Astrocyte (in vitro differentiated cells and primary cell): ENCODE measurements at regions not wholly inside any gene's neighbourhood (a gene's known extent, or its start where the extent isn't known, plus 50 kb on each side); places are given as distances from the start of the nearest gene placed in this dataset.

ENCODE experiments used
- EZH2 ChIP-seq: IDR thresholded peaks from 2 replicates; pipeline ENCODE4 v1.6.1; 2012; ENCODE audit warnings: mild to moderate bottlenecking, low read length, inconsistent platforms; ENCODE audit not compliant: insufficient read depth
- TF ChIP-seq, protein P1 (sequence below): IDR thresholded peaks from 2 replicates; pipeline ENCODE4 v1.5.1; 2011; ENCODE audit warnings: low read depth, mild to moderate bottlenecking, inconsistent platforms, low read length, moderate library complexity; ENCODE audit not compliant: insufficient read depth

DNA sequence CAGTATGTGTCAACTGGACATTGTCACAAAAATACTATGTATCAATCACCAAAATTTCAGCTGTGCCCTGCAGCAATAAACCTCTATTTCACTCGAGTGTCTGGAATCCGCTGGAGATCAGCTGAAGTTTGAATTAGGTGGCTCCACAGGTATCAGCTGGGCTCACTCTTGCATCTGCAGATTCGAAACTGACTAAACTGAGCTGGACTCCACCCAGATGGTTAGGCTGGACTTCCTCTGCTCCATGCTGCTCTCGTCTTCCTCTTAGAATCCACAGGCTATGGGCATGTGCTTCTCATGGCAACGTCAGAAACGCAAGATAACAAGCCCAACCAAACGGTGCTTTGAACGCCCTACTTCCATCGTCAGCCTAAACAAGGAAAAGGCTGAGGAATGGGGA, 565.3 kb upstream of the ROBO2 start:
- TF ChIP-seq, protein P1, sequence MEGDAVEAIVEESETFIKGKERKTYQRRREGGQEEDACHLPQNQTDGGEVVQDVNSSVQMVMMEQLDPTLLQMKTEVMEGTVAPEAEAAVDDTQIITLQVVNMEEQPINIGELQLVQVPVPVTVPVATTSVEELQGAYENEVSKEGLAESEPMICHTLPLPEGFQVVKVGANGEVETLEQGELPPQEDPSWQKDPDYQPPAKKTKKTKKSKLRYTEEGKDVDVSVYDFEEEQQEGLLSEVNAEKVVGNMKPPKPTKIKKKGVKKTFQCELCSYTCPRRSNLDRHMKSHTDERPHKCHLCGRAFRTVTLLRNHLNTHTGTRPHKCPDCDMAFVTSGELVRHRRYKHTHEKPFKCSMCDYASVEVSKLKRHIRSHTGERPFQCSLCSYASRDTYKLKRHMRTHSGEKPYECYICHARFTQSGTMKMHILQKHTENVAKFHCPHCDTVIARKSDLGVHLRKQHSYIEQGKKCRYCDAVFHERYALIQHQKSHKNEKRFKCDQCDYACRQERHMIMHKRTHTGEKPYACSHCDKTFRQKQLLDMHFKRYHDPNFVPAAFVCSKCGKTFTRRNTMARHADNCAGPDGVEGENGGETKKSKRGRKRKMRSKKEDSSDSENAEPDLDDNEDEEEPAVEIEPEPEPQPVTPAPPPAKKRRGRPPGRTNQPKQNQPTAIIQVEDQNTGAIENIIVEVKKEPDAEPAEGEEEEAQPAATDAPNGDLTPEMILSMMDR = no peak
- no peak for TF ChIP-seq EZH2
